ENCODE measurements at regions not wholly inside any gene's neighbourhood (a gene's known extent, or its start where the extent isn't known, plus 50 kb on each side); places are given as distances from the start of the nearest gene placed in this dataset.

GRCh38 chr13:82976499-82976898 lies 905.8 kb downstream of the SLITRK1 start:
- CTCF ChIA-PET: no interaction called here

GRCh38 chr13:82963226-82964099 lies 918.8 kb downstream of the SLITRK1 start:
- Histone ChIP-seq H3K9me2 (replicated peaks; ENCODE audit: low read length) (no peaks in the 10 kb centered on the region), H2AFZ (ENCODE audit: low read length) (no peak overlapping the region), H3K27ac (ENCODE audit: low read length) (no peak overlapping the region), H3F3A (ENCODE audit: low read length, unreplicated experiment) (no peaks in the 10 kb centered on the region), H3K9ac (ENCODE audit: low read length) (no peak overlapping the region), H3K36me3 (ENCODE audit: low read depth, low read length) (no peaks in the 10 kb centered on the region), H3K4me2 (ENCODE audit: low read length) (no peak overlapping the region), H3K9me3 (ENCODE audit: low read length) (no peaks in the 10 kb centered on the region), H3K79me2 (ENCODE audit: low read length) (no peaks in the 10 kb centered on the region), H4K20me1 (ENCODE audit: low read length) (no peaks in the 10 kb centered on the region), H3K27me3 (ENCODE audit: low read length) (no peaks in the 10 kb centered on the region), H3K4me3 (ENCODE audit: low read length) (no peak overlapping the region), H3K4me1 (ENCODE audit: insufficient read depth, low read length) (no peaks in the 10 kb centered on the region)
- no peak for ATAC-seq
- BruUV-seq (replicated peaks): no TSS peak
- TF ChIP-seq CTCF (conservative IDR thresholded peaks at IDR 0.05; ENCODE audit: low read depth, low read length): no peak
- no peak for TF ChIP-seq EZH2 (IDR thresholded peaks at IDR 0.05; ENCODE audit: low read length, unreplicated experiment)
- TF ChIP-seq EZH2phosphoT487 (IDR thresholded peaks at IDR 0.05; ENCODE audit: borderline replicate concordance, low read length): no peak
- intact Hi-C loops (cut with micrococcal nuclease): no loop called here
- ChIA-PET POLR2A (ENCODE audit: unreplicated experiment) (no interaction called here), CTCF (no interaction called here)
- DNase-seq: no peak

More at GRCh38 chr13:82976499-82976898, 905.8 kb downstream of the SLITRK1 start:
- no peaks in the 10 kb centered on the region for H3K9me2 ChIP-seq (replicated peaks; ENCODE audit: low read length)
- ATAC-seq (no peak), DNase-seq (peak; percentile 2)
- no peaks in the 10 kb centered on the region for H3K27me3 ChIP-seq (ENCODE audit: low read length)
- H3K9me3 ChIP-seq (ENCODE audit: low read length): no peaks in the 10 kb centered on the region
- no peak overlapping the region for H3K4me3 ChIP-seq (ENCODE audit: low read length)
- H3K27ac ChIP-seq (ENCODE audit: low read length): no peak overlapping the region
- H4K20me1 ChIP-seq (ENCODE audit: low read length): no peaks in the 10 kb centered on the region
- TF ChIP-seq CTCF (conservative IDR thresholded peaks at IDR 0.05; ENCODE audit: low read depth, low read length): no peak
- TF ChIP-seq EZH2 (IDR thresholded peaks at IDR 0.05; ENCODE audit: low read length, unreplicated experiment): no peak
- TF ChIP-seq EZH2phosphoT487 (IDR thresholded peaks at IDR 0.05; ENCODE audit: borderline replicate concordance, low read length): no peak
- H3K4me2 ChIP-seq (ENCODE audit: low read length): no peak overlapping the region
- no TSS peak for BruUV-seq (replicated peaks)
- H3K9ac ChIP-seq (ENCODE audit: low read length): no peak overlapping the region
- POLR2A ChIA-PET (ENCODE audit: unreplicated experiment): no interaction called here
- H3K4me1 ChIP-seq (ENCODE audit: insufficient read depth, low read length): no peaks in the 10 kb centered on the region
- intact Hi-C loops (cut with micrococcal nuclease): loop anchor here (10.0 kb wide), 1 partner anchor 232 kb away; no protein-coding TSS in a partner anchor
- no peaks in the 10 kb centered on the region for H3F3A ChIP-seq (ENCODE audit: low read length, unreplicated experiment)
- no peaks in the 10 kb centered on the region for H3K79me2 ChIP-seq (ENCODE audit: low read length)
- no peak overlapping the region for H2AFZ ChIP-seq (ENCODE audit: low read length)
- no peaks in the 10 kb centered on the region for H3K36me3 ChIP-seq (ENCODE audit: low read depth, low read length)

DNA sequence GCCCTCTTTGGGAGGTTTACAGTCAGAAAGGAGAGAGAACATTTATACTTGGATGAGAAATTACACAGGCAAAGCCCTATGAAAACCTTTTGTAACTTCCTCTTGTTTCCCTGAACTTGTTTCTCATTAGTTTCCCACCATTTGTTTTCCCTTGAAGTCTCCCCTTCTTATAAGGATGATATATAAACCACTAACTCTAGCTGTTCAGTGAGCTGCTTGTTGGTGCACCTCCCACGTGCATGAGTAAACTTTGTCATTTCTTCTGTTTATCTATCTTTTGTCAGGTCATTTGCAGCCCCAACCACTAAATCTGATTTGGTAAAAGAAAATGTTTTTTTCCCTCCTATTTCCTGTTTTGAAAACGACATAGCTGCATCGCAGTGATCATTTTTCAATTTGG lies 919.9 kb downstream of the SLITRK1 start:
- ChIA-PET POLR2A (ENCODE audit: unreplicated experiment) (no interaction called here), CTCF (interaction anchor here (0.7 kb wide), 1 partner anchor 28 kb away, joined by 7 read pairs; no protein-coding TSS in a partner anchor)
- ATAC-seq: no peak
- Histone ChIP-seq H3K9me3 (ENCODE audit: low read length) (no peaks in the 10 kb centered on the region), H3K79me2 (ENCODE audit: low read length) (no peaks in the 10 kb centered on the region), H3K4me1 (ENCODE audit: insufficient read depth, low read length) (no peaks in the 10 kb centered on the region), H3K4me3 (ENCODE audit: low read length) (no peak overlapping the region), H3K27ac (ENCODE audit: low read length) (no peak overlapping the region), H3K9ac (ENCODE audit: low read length) (no peak overlapping the region), H3K27me3 (ENCODE audit: low read length) (no peaks in the 10 kb centered on the region), H4K20me1 (ENCODE audit: low read length) (no peaks in the 10 kb centered on the region), H3K36me3 (ENCODE audit: low read depth, low read length) (no peaks in the 10 kb centered on the region), H3K9me2 (replicated peaks; ENCODE audit: low read length) (no peaks in the 10 kb centered on the region), H2AFZ (ENCODE audit: low read length) (no peak overlapping the region), H3F3A (ENCODE audit: low read length, unreplicated experiment) (no peaks in the 10 kb centered on the region), H3K4me2 (ENCODE audit: low read length) (no peak overlapping the region)
- TF ChIP-seq CTCF (conservative IDR thresholded peaks at IDR 0.05; ENCODE audit: low read depth, low read length) (no peak), EZH2 (IDR thresholded peaks at IDR 0.05; ENCODE audit: low read length, unreplicated experiment) (no peak), EZH2phosphoT487 (IDR thresholded peaks at IDR 0.05; ENCODE audit: borderline replicate concordance, low read length) (no peak)
- no peak for DNase-seq
- BruUV-seq (replicated peaks): no TSS peak
- intact Hi-C loops (cut with micrococcal nuclease): no loop called here
